Heart left ventricle (tissue), 13 donors: ENCODE measurements at regions not wholly inside any gene's neighbourhood (a gene's known extent, or its start where the extent isn't known, plus 50 kb on each side); places are given as distances from the start of the nearest gene placed in this dataset.

Experiments
- POLR2A ChIP-seq, 2 donors: fragments of 450-650 bp; IDR thresholded peaks; one replicate each; pipeline ENCODE4 v1.6.1; 2017; ENCODE audit warnings: antibody characterized with exemption in 2 of 2, mild to moderate bottlenecking in 2 of 2, moderate library complexity in 2 of 2
- TF ChIP-seq, protein P1 (sequence below), 12 donors: fragments of 200-600 bp; sonication (generic) in 4 of 12; IDR thresholded peaks; one replicate each; pipeline versions ENCODE4 v1.5.0 to v1.8.0; 2018 to 2022; ENCODE audit warnings: antibody characterized with exemption in 12 of 12, mild to moderate bottlenecking in 5 of 12
- donor health status: ischemic (EF 13 %, LVEDD 7.1; RV severe dilation, severe dysfunction).
- donor health status: DM: no; HTN: yes; CAD: no.
- donor health status: DM: no; HTN: no; CAD: no.
- donor health status: ischemic (EF 25% LVEDD 6.9; RV normal size, moderate dysfunction).
- donor health status: ischemic (EF 25% LVEDD 5.7; RV mildly dilated, moderate dysfunction).
- donor health status: ischemic (EF 35%, LVEDD 5.7; RV mildly dilated, moderate dysfunction).
- donor health status: nonischemic (EF 11% LVEDD 7.7; RV severe dilation, severe dysfunction).
- donor health status: DM: yes; HTN: yes; CAD: no.
- donor health status: PGD.
- donor health status: ischemic (EF 29% LVEDD 5.4; RV normal size, mild dysfunction).
- donor health status: nonischemic (EF 23%, LVEDD 6.1; RV moderate dilation, normal function).

DNA sequence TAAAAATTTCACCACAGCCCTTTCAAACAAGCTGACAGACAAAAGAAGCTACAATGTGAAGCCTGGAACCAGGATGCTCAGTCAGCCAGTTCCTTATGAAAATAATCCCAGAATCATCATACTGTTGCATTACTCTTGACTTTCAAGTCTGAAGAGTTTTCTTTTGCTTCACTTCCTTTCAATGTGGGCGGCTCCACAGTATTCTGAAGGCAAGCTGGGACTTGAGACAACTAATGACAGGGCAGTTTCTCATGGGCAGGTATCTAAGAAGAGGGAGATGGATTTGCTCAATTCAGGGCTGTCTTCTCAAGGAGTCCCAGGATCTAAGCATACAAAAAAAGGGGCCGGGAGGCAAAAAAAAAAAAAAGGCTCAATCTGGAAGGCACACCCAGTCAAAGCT lies 173.4 kb downstream of the PAPSS1 start:
- TF ChIP-seq, protein P1, sequence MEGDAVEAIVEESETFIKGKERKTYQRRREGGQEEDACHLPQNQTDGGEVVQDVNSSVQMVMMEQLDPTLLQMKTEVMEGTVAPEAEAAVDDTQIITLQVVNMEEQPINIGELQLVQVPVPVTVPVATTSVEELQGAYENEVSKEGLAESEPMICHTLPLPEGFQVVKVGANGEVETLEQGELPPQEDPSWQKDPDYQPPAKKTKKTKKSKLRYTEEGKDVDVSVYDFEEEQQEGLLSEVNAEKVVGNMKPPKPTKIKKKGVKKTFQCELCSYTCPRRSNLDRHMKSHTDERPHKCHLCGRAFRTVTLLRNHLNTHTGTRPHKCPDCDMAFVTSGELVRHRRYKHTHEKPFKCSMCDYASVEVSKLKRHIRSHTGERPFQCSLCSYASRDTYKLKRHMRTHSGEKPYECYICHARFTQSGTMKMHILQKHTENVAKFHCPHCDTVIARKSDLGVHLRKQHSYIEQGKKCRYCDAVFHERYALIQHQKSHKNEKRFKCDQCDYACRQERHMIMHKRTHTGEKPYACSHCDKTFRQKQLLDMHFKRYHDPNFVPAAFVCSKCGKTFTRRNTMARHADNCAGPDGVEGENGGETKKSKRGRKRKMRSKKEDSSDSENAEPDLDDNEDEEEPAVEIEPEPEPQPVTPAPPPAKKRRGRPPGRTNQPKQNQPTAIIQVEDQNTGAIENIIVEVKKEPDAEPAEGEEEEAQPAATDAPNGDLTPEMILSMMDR (IDR thresholded peaks at IDR 0.05): no peak
- no peak for TF ChIP-seq POLR2A (IDR thresholded peaks at IDR 0.05)
